Upper lobe of left lung (tissue), 6 donors: ENCODE measurements at regions not wholly inside any gene's neighbourhood (a gene's known extent, or its start where the extent isn't known, plus 50 kb on each side); places are given as distances from the start of the nearest gene placed in this dataset.

Experiments
- ATAC-seq, 2 donors: fragments of 200-7000 bp; cut with Tn5 transposase; one replicate each; pipeline ENCODE4 v1.9.1; 2022; ENCODE audit warnings: mild to moderate bottlenecking in 2 of 2, moderate library complexity in 2 of 2; ENCODE audit not compliant: low FRiP score in 2 of 2
- DNase-seq, 2 donors: peaks; one replicate each; pipeline ENCODE4 v3.0.0-alpha.2; 2019 to 2020
- H3K27ac ChIP-seq, 4 donors: fragments of 200-600 bp; sonication (generic); one replicate each; pipeline ENCODE4 v1.5.1; 2016 to 2019
- H3K27me3 ChIP-seq, 4 donors: fragments of 200-600 bp; sonication (generic); one replicate each; pipeline ENCODE4 v1.5.1; 2017 to 2019
- H3K36me3 ChIP-seq, 4 donors: fragments of 200-600 bp; sonication (generic); one replicate each; pipeline ENCODE4 v1.5.1; 2016 to 2019
- H3K4me1 ChIP-seq, 4 donors: fragments of 200-600 bp; sonication (generic); one replicate each; pipeline ENCODE4 v1.5.1; 2018 to 2019
- H3K4me3 ChIP-seq, 4 donors: fragments of 200-600 bp; sonication (generic); one replicate each; pipeline ENCODE4 v1.5.1; 2017 to 2019; ENCODE audit warnings: mild to moderate bottlenecking in 2 of 4, moderate library complexity in 1 of 4
- H3K9me3 ChIP-seq, 4 donors: fragments of 200-600 bp; sonication (generic); one replicate each; pipeline ENCODE4 v1.5.1; 2018 to 2019
- EP300 ChIP-seq, 4 donors: sonication (generic); formaldehyde crosslinking; IDR thresholded peaks; one replicate each; pipeline ENCODE4 v1.5.1; 2017; ENCODE audit warnings: antibody characterized with exemption in 4 of 4, control low read depth in 2 of 4
- POLR2A ChIP-seq, 4 donors: fragments of 450-650 bp; IDR thresholded peaks; one replicate each; pipeline ENCODE4 v1.5.1; 2016 to 2017; ENCODE audit warnings: antibody characterized with exemption in 4 of 4, mild to moderate bottlenecking in 2 of 4
- POLR2AphosphoS5 ChIP-seq, 2 donors: sonication (generic); formaldehyde crosslinking; IDR thresholded peaks; one replicate each; pipeline ENCODE4 v1.5.1; 2017; ENCODE audit warnings: antibody characterized with exemption in 2 of 2
- WGBS, 2 donors: methylation state at CpG; one replicate each; pipeline ENCODE4 v1.1.5; 2017 to 2018; 5-methylcytosine and 5-hydroxymethylcytosine counted together
- TF ChIP-seq, protein P1 (sequence below), 6 experiments: fragments of 450-650 bp in 4 of 6; fragments of 200-600 bp in 2 of 6; sonication (generic) in 2 of 6; IDR thresholded peaks; one replicate each; pipeline ENCODE4 v1.5.1; 2016 to 2019; ENCODE audit warnings: antibody characterized with exemption in 6 of 6
- donor health status: DM: no; HTN: no; CAD: no; lungs with moderate emphysema.
- donor health status: DM: no; HTN: yes; CAD: no; lungs with severe emphysema.

DNA sequence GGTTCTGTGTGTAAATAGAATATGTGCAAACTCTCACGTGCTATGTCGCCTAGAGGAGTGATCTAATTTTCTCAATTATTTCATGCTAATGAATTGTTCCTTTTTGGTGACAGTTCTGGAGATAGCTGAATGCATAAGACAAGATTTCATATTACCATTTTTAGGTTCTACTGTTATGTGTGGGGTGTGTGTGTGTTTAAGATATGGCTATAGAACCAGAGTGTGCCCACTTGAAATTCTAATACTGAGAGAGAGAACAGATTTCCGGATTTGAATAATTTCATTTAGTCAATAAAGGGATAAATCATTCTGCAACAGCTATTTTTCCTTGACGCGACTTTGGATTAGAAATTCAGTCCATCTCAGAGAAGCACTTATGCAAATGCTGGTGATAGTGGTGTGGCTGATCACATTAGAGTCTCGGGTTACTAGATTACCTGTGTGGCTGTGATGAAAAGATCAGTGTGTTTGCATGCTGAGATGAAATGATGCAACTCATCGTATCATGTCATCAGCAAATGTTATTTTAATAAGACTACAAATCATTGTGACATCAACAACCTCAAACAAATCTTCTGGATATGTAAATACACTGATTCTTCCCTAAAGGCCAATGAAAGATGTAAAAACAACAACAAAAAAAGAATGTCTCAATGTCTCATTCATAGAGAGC lies 415.9 kb downstream of the EPHA4 start:
- Histone ChIP-seq H3K4me1 (no peaks in the 10 kb centered on the region), H3K4me3 (no peak overlapping the region), H3K9me3 (no peaks in the 10 kb centered on the region), H3K27ac (no peak overlapping the region), H3K36me3 (no peaks in the 10 kb centered on the region), H3K27me3 (no peaks in the 10 kb centered on the region)
- DNase-seq: no peak
- TF ChIP-seq POLR2A (IDR thresholded peaks at IDR 0.05) (no peak), POLR2AphosphoS5 (IDR thresholded peaks at IDR 0.05) (no peak), EP300 (IDR thresholded peaks at IDR 0.05) (no peak)
- TF ChIP-seq, protein P1, sequence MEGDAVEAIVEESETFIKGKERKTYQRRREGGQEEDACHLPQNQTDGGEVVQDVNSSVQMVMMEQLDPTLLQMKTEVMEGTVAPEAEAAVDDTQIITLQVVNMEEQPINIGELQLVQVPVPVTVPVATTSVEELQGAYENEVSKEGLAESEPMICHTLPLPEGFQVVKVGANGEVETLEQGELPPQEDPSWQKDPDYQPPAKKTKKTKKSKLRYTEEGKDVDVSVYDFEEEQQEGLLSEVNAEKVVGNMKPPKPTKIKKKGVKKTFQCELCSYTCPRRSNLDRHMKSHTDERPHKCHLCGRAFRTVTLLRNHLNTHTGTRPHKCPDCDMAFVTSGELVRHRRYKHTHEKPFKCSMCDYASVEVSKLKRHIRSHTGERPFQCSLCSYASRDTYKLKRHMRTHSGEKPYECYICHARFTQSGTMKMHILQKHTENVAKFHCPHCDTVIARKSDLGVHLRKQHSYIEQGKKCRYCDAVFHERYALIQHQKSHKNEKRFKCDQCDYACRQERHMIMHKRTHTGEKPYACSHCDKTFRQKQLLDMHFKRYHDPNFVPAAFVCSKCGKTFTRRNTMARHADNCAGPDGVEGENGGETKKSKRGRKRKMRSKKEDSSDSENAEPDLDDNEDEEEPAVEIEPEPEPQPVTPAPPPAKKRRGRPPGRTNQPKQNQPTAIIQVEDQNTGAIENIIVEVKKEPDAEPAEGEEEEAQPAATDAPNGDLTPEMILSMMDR (IDR thresholded peaks at IDR 0.05): no peak
- 82 to 84% methylated on average over 7 of the region's 7 CpGs for WGBS, 2 donors
- ATAC-seq: no peak

DNA sequence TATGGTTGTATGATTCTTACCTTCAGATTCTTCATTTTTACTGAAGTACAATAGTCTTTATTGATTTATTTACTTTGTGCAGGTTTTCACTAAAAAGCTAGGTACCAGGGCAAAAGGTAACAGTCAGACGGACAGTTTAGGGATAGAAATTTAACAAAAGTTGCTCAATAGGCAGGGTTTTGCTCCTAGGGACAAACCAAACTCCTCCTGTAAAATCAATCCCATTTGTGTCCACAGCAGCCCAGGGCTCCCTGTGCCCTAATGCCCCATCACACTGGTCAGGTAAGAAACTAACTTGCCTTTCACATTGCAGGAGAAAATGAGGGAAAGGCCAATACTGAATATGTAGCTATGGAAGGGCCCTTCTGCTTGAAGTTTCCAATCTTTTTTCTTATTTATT lies 410.9 kb downstream of the EPHA4 start:
- H3K27ac ChIP-seq: no peak overlapping the region
- no peaks in the 10 kb centered on the region for H3K4me1 ChIP-seq
- ATAC-seq (no peak), DNase-seq (no peak)
- H3K36me3 ChIP-seq: no peaks in the 10 kb centered on the region
- H3K4me3 ChIP-seq: no peak overlapping the region
- 86 to 89% methylated on average over 1 of the region's 1 CpG for WGBS, 2 donors
- H3K27me3 ChIP-seq: no peaks in the 10 kb centered on the region
- TF ChIP-seq POLR2AphosphoS5 (IDR thresholded peaks at IDR 0.05) (no peak), POLR2A (IDR thresholded peaks at IDR 0.05) (no peak), EP300 (IDR thresholded peaks at IDR 0.05) (no peak)
- TF ChIP-seq, protein P1 (IDR thresholded peaks at IDR 0.05): no peak
- H3K9me3 ChIP-seq: no peaks in the 10 kb centered on the region

DNA sequence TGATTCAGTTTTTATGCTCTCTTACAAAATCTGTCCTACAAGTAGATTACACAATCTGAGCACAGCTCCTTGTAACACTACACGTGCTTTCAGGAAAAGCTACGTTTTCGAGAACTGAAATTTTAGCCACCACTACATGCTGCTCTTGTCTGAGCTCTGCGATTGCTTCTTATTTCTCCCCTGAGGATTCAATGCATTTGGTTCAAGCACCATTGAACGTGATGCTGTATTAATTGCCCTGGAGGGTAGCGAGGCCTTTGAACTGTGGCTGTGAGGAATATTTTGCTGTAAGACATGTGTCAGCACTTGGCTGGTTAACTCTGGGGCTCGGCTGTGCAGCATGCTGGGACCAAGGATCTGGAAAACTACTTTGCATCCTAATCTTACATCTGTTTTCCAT lies 405.8 kb downstream of the EPHA4 start:
- no peak for DNase-seq

DNA sequence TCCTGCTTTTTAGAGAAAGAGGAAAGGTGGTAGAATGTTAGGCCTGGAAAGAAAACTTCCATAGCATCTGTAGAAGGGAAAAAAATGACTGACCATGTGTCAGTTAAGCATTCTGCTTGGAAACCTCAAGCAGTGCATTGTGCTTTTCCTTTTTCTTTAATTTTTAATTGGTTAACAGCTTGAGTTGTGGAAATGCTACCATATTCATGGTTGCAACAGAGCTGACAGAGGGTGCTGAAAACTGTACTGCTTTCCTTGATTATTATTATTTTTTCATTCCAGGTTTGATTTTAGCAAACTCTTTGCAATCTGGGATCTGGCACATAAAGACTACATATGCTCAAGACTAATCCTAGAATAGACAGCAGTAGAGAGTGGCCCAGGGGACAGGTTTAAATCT lies 404.5 kb downstream of the EPHA4 start:
- no peak overlapping the region for H3K27ac ChIP-seq
- DNase-seq: no peak
- H3K4me3 ChIP-seq: no peak overlapping the region
- H3K27me3 ChIP-seq: no peaks in the 10 kb centered on the region
- H3K4me1 ChIP-seq: no peaks in the 10 kb centered on the region
- no peak for ATAC-seq
- no peaks in the 10 kb centered on the region for H3K36me3 ChIP-seq
- H3K9me3 ChIP-seq: no peaks in the 10 kb centered on the region
- no peak for TF ChIP-seq POLR2AphosphoS5 (IDR thresholded peaks at IDR 0.05)
- no peak for TF ChIP-seq POLR2A (IDR thresholded peaks at IDR 0.05)
- TF ChIP-seq, protein P1 (IDR thresholded peaks at IDR 0.05): no peak
- no peak for TF ChIP-seq EP300 (IDR thresholded peaks at IDR 0.05)

More for the DNA sequence above, 405.8 kb downstream of the EPHA4 start:
- TF ChIP-seq, protein P1 (IDR thresholded peaks at IDR 0.05): no peak
- TF ChIP-seq POLR2AphosphoS5 (IDR thresholded peaks at IDR 0.05) (no peak), POLR2A (IDR thresholded peaks at IDR 0.05) (no peak), EP300 (IDR thresholded peaks at IDR 0.05) (no peak)
- no peaks in the 10 kb centered on the region for H3K9me3 ChIP-seq
- peak in 1 of 2 donors; percentile 38 for ATAC-seq
- WGBS, 2 donors: 64 to 67% methylated on average over 7 of the region's 7 CpGs
- H3K4me3 ChIP-seq: no peak overlapping the region
- no peaks in the 10 kb centered on the region for H3K27me3 ChIP-seq
- no peaks in the 10 kb centered on the region for H3K4me1 ChIP-seq
- no peak overlapping the region for H3K27ac ChIP-seq
- H3K36me3 ChIP-seq: no peaks in the 10 kb centered on the region

GRCh38 chr2:221169724-221170123 lies 402.4 kb downstream of the EPHA4 start:
- Histone ChIP-seq H3K9me3 (no peaks in the 10 kb centered on the region), H3K27ac (no peak overlapping the region), H3K4me1 (no peaks in the 10 kb centered on the region), H3K4me3 (no peak overlapping the region), H3K36me3 (no peaks in the 10 kb centered on the region), H3K27me3 (no peaks in the 10 kb centered on the region)
- TF ChIP-seq POLR2AphosphoS5 (IDR thresholded peaks at IDR 0.05) (no peak), EP300 (IDR thresholded peaks at IDR 0.05) (no peak), POLR2A (IDR thresholded peaks at IDR 0.05) (no peak)
- TF ChIP-seq, protein P1 (IDR thresholded peaks at IDR 0.05): no peak
- 93 to 95% methylated on average over 6 of the region's 6 CpGs for WGBS, 2 donors
- no peak for DNase-seq
- ATAC-seq: no peak
